Glutamatergic neuron (in vitro differentiated cells): ENCODE measurements at regions not wholly inside any gene's neighbourhood (a gene's known extent, or its start where the extent isn't known, plus 50 kb on each side); places are given as distances from the start of the nearest gene placed in this dataset.

Experiments
- DNase-seq: peaks from one replicate; pipeline ENCODE4 v3.0.0; 2022
- H3K27ac Mint-ChIP-seq: one replicate; pipeline ENCODE4 v1.8.0; 2020; ENCODE audit warnings: mild to moderate bottlenecking, mixed read lengths, inconsistent platforms; ENCODE audit not compliant: unreplicated experiment
- H3K27me3 Mint-ChIP-seq: one replicate; pipeline ENCODE4 v1.8.0; 2020; ENCODE audit warnings: mild to moderate bottlenecking, moderate library complexity, mixed read lengths, inconsistent platforms; ENCODE audit not compliant: unreplicated experiment
- H3K36me3 Mint-ChIP-seq: one replicate; pipeline ENCODE4 v1.8.0; 2020; ENCODE audit warnings: mild to moderate bottlenecking, mixed read lengths, inconsistent platforms; ENCODE audit not compliant: unreplicated experiment
- H3K4me1 Mint-ChIP-seq: one replicate; pipeline ENCODE4 v1.8.0; 2020; ENCODE audit warnings: mild to moderate bottlenecking, low read depth, mixed read lengths, inconsistent platforms; ENCODE audit not compliant: unreplicated experiment
- H3K4me3 Mint-ChIP-seq: one replicate; pipeline ENCODE4 v1.8.0; 2020; ENCODE audit warnings: mild to moderate bottlenecking, mixed read lengths, inconsistent platforms; ENCODE audit not compliant: unreplicated experiment
- H3K9me3 Mint-ChIP-seq: one replicate; pipeline ENCODE4 v1.8.0; 2020; ENCODE audit warnings: mild to moderate bottlenecking, moderate library complexity, mixed read lengths, inconsistent platforms; ENCODE audit not compliant: unreplicated experiment
- CTCF ChIP-seq: fragments of 200-600 bp; sonication (generic); IDR thresholded peaks from one replicate; pipeline ENCODE4 v1.5.0; 2021; ENCODE audit not compliant: partially characterized antibody, unreplicated experiment

GRCh38 chr21:20258542-20258941, 739.7 kb upstream of the NCAM2 start:
- H3K27ac Mint-ChIP-seq, result no peak overlapping the region

GRCh38 chr21:20259031-20259867, 739.0 kb upstream of the NCAM2 start:
- no peak for TF ChIP-seq CTCF
- Mint-ChIP-seq H3K36me3 (no peaks in the 10 kb centered on the region), H3K27ac (no peak overlapping the region), H3K4me3 (no peak overlapping the region), H3K9me3 (no peaks in the 10 kb centered on the region), H3K4me1 (no peaks in the 10 kb centered on the region), H3K27me3 (peaks cover 2% of the 10 kb centered on the region)
- no peak for DNase-seq

More at GRCh38 chr21:20258542-20258941, 739.7 kb upstream of the NCAM2 start:
- Mint-ChIP-seq H3K4me1 (no peaks in the 10 kb centered on the region), H3K4me3 (no peak overlapping the region), H3K36me3 (no peaks in the 10 kb centered on the region), H3K27me3 (peaks cover 2% of the 10 kb centered on the region), H3K9me3 (no peaks in the 10 kb centered on the region)
- no peak for TF ChIP-seq CTCF
- DNase-seq, result no peak

- DNase-seq, result no peak
- Mint-ChIP-seq H3K4me3 (no peak overlapping the region), H3K9me3 (no peaks in the 10 kb centered on the region), H3K27ac (no peak overlapping the region), H3K36me3 (no peaks in the 10 kb centered on the region), H3K27me3 (peaks cover 2% of the 10 kb centered on the region), H3K4me1 (no peaks in the 10 kb centered on the region)
- no peak for TF ChIP-seq CTCF
These were observed 738.1 kb upstream of the NCAM2 start for GRCh38 chr21:20260124-20260523.

- DNase-seq, result no peak
- H3K9me3 Mint-ChIP-seq, result no peaks in the 10 kb centered on the region
- no peaks in the 10 kb centered on the region for H3K4me1 Mint-ChIP-seq
- H3K27me3 Mint-ChIP-seq, result peaks cover 2% of the 10 kb centered on the region
- H3K4me3 Mint-ChIP-seq, result no peak overlapping the region
- no peak overlapping the region for H3K27ac Mint-ChIP-seq
- H3K36me3 Mint-ChIP-seq, result no peaks in the 10 kb centered on the region
- no peak for TF ChIP-seq CTCF
These were observed 736.8 kb upstream of the NCAM2 start for GRCh38 chr21:20261364-20261763.

GRCh38 chr21:20265707-20266440, 732.3 kb upstream of the NCAM2 start:
- no peaks in the 10 kb centered on the region for H3K4me1 Mint-ChIP-seq
- no peaks in the 10 kb centered on the region for H3K27me3 Mint-ChIP-seq
- no peak overlapping the region for H3K27ac Mint-ChIP-seq

More at GRCh38 chr21:20265707-20266440, 732.3 kb upstream of the NCAM2 start:
- no peaks in the 10 kb centered on the region for H3K9me3 Mint-ChIP-seq
- no peak for TF ChIP-seq CTCF
- no peaks in the 10 kb centered on the region for H3K36me3 Mint-ChIP-seq
- no peak for DNase-seq
- H3K4me3 Mint-ChIP-seq, result no peak overlapping the region
